ENCODE measurements at regions not wholly inside any gene's neighbourhood (a gene's known extent, or its start where the extent isn't known, plus 50 kb on each side); places are given as distances from the start of the nearest gene placed in this dataset.

- Histone ChIP-seq H3K4me1 (ENCODE audit: control insufficient read depth in 2 of 2, insufficient read depth in 2 of 2, low read length in 2 of 2) (no peaks in the 10 kb centered on the region), H3K27ac (ENCODE audit: low read length in 2 of 2) (no peak overlapping the region), H3K4me3 (ENCODE audit: control extremely low read depth in 1 of 5, extremely low read depth in 1 of 5, insufficient read depth in 1 of 5, low read depth in 2 of 5, low read length in 4 of 5) (no peak overlapping the region), H4K20me1 (ENCODE audit: control insufficient read depth, insufficient read depth, low read length, poor library complexity, severe bottlenecking) (no peaks in the 10 kb centered on the region), H3K27me3 (replicated peaks in 1 of 4; ENCODE audit: control extremely low read depth in 1 of 4, control insufficient read depth in 3 of 4, insufficient read depth in 4 of 4, low read length in 3 of 4) (no peaks in the 10 kb centered on the region), H3K36me3 (replicated peaks in 1 of 2; ENCODE audit: control extremely low read depth in 1 of 2, control insufficient read depth in 1 of 2, extremely low read depth in 1 of 2, insufficient read depth in 2 of 2, low read length in 1 of 2) (no peaks in the 10 kb centered on the region), H2AFZ (ENCODE audit: insufficient read depth, low read depth, low read length, poor library complexity, severe bottlenecking) (no peak overlapping the region), H3K79me2 (ENCODE audit: control insufficient read depth, insufficient read depth, low read length) (no peaks in the 10 kb centered on the region), H3K9me3 (ENCODE audit: control extremely low read depth in 1 of 3, control insufficient read depth in 2 of 3, insufficient read depth in 1 of 3, low read length in 2 of 3) (peaks cover 0 to 3% (median 0%) of the 10 kb centered on the region in 3 donors), H3K4me2 (replicated peaks; ENCODE audit: low read depth, low read length, poor library complexity, severe bottlenecking) (no peak overlapping the region), H3K9ac (ENCODE audit: low read length) (no peak overlapping the region)
- Mint-ChIP-seq H3K27ac (no peak overlapping the region), H3K9me3 (ENCODE audit: insufficient read depth) (no peaks in the 10 kb centered on the region), H3K4me3 (no peak overlapping the region), H3K4me1 (no peaks in the 10 kb centered on the region), H3K27me3 (no peaks in the 10 kb centered on the region)
- intact Hi-C loops (cut with micrococcal nuclease), result no loop called here
- POLR2A ChIA-PET, result no interaction called here
- TF ChIP-seq CTCF (IDR thresholded peaks at IDR 0.05), result no peak
- TF ChIP-seq EZH2 (IDR thresholded peaks at IDR 0.05; ENCODE audit: borderline replicate concordance, insufficient read depth, low read depth, low read length, poor library complexity, severe bottlenecking), result no peak
- CTCF ChIA-PET, result no interaction called here
- DNase-seq (no peak), ATAC-seq (ENCODE audit: low read depth) (no peak)
These were observed 742.4 kb upstream of the INTU start for GRCh38 chr4:126890383-126890782.

DNA sequence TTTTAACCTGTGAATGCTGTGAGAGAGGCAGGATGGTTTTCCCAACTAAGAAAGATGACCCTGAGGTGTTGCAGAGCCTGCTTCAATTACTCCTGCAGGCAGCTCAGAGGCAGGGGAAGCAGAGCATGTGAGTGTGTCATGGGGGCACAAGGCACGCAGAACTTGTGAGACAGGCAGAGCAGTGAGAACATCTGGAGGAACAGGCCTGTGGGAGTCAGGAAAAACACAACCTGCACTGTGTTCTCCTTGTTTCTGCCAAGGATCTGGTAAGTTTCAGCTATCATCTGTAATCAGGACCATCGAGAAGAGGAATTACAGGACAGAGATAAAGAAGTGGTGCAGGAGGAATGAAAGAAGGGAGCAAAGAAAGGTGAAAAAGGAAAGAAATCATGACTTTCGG, 741.8 kb upstream of the INTU start:
- no peak overlapping the region for H3K27ac Mint-ChIP-seq

More for the DNA sequence above, 741.8 kb upstream of the INTU start:
- Histone ChIP-seq H3K4me1 (ENCODE audit: control insufficient read depth in 2 of 2, insufficient read depth in 2 of 2, low read length in 2 of 2) (no peaks in the 10 kb centered on the region), H3K36me3 (replicated peaks in 1 of 2; ENCODE audit: control extremely low read depth in 1 of 2, control insufficient read depth in 1 of 2, extremely low read depth in 1 of 2, insufficient read depth in 2 of 2, low read length in 1 of 2) (no peaks in the 10 kb centered on the region), H3K27me3 (replicated peaks in 1 of 4; ENCODE audit: control extremely low read depth in 1 of 4, control insufficient read depth in 3 of 4, insufficient read depth in 4 of 4, low read length in 3 of 4) (no peaks in the 10 kb centered on the region), H3K4me3 (ENCODE audit: control extremely low read depth in 1 of 5, extremely low read depth in 1 of 5, insufficient read depth in 1 of 5, low read depth in 2 of 5, low read length in 4 of 5) (no peak overlapping the region), H3K27ac (ENCODE audit: low read length in 2 of 2) (no peak overlapping the region), H3K9me3 (ENCODE audit: control extremely low read depth in 1 of 3, control insufficient read depth in 2 of 3, insufficient read depth in 1 of 3, low read length in 2 of 3) (peaks cover 0 to 3% (median 0%) of the 10 kb centered on the region in 3 donors), H3K79me2 (ENCODE audit: control insufficient read depth, insufficient read depth, low read length) (no peaks in the 10 kb centered on the region), H3K9ac (ENCODE audit: low read length) (no peak overlapping the region), H4K20me1 (ENCODE audit: control insufficient read depth, insufficient read depth, low read length, poor library complexity, severe bottlenecking) (no peaks in the 10 kb centered on the region), H3K4me2 (replicated peaks; ENCODE audit: low read depth, low read length, poor library complexity, severe bottlenecking) (no peak overlapping the region), H2AFZ (ENCODE audit: insufficient read depth, low read depth, low read length, poor library complexity, severe bottlenecking) (no peak overlapping the region)
- H3K4me1 Mint-ChIP-seq, result no peaks in the 10 kb centered on the region
- intact Hi-C loops (cut with micrococcal nuclease), result no loop called here
- ATAC-seq (ENCODE audit: low read depth), result no peak
- no peak for DNase-seq
- H3K9me3 Mint-ChIP-seq (ENCODE audit: insufficient read depth), result no peaks in the 10 kb centered on the region
- 56% methylated on average over 3 of the region's 3 CpGs for WGBS (ENCODE audit: insufficient coverage)
- POLR2A ChIA-PET, result no interaction called here
- H3K27me3 Mint-ChIP-seq, result no peaks in the 10 kb centered on the region
- no peak overlapping the region for H3K4me3 Mint-ChIP-seq
- CTCF ChIA-PET, result no interaction called here
- TF ChIP-seq CTCF (IDR thresholded peaks at IDR 0.05), result no peak
- TF ChIP-seq EZH2 (IDR thresholded peaks at IDR 0.05; ENCODE audit: borderline replicate concordance, insufficient read depth, low read depth, low read length, poor library complexity, severe bottlenecking), result no peak

All from B cell (primary cell).